Testis (tissue), 2 donors: ENCODE measurements at regions not wholly inside any gene's neighbourhood (a gene's known extent, or its start where the extent isn't known, plus 50 kb on each side); places are given as distances from the start of the nearest gene placed in this dataset.

ENCODE experiments used
- CTCF ChIP-seq, 3 experiments: fragments of 450-650 bp in 2 of 3; fragments of 200-600 bp in 1 of 3; sonication (generic) in 1 of 3; IDR thresholded peaks; one replicate each; pipeline ENCODE4 v1.5.1; 2016 to 2019; ENCODE audit warnings: antibody characterized with exemption in 3 of 3, mild to moderate bottlenecking in 2 of 3, moderate library complexity in 1 of 3
- POLR2A ChIP-seq: fragments of 450-650 bp; IDR thresholded peaks from one replicate; pipeline ENCODE4 v1.6.1; 2017; ENCODE audit warnings: antibody characterized with exemption, mild to moderate bottlenecking, moderate library complexity

- TF ChIP-seq POLR2A, result no peak
- TF ChIP-seq CTCF (IDR thresholded peaks at IDR 0.05), result no peak
Measured at GRCh38 chr13:71214357-71214756, 652.6 kb downstream of the DACH1 start.
